Calu3 (cell line): ENCODE measurements at regions not wholly inside any gene's neighbourhood (a gene's known extent, or its start where the extent isn't known, plus 50 kb on each side); places are given as distances from the start of the nearest gene placed in this dataset.

Source experiments
- BruUV-seq: library from RNA; stranded (reverse); fragments of 400-500 nt; replicated peaks from 2 replicates; lab custom pipeline; 2021; lab: Mats Ljungman, UMichigan
- CTCF ChIA-PET: fragments of 300-600 bp; sonication (Branson Sonifier 250); formaldehyde crosslinking; loops from one replicate; lab custom pipeline; 2022; ENCODE audit warnings: antibody characterized with exemption; lab: Charles Lee
- DNase-seq: peaks from one replicate; pipeline ENCODE4 v3.0.0; 2022
- H3K27ac Mint-ChIP-seq: one replicate; pipeline ENCODE4 v1.8.0; 2022; ENCODE audit warnings: mixed read lengths; ENCODE audit not compliant: unreplicated experiment
- H3K27me3 Mint-ChIP-seq: one replicate; pipeline ENCODE4 v1.8.0; 2022; ENCODE audit warnings: mixed read lengths; ENCODE audit not compliant: unreplicated experiment
- H3K36me3 Mint-ChIP-seq: one replicate; pipeline ENCODE4 v1.8.0; 2022; ENCODE audit warnings: mild to moderate bottlenecking, moderate library complexity, mixed read lengths; ENCODE audit not compliant: insufficient read depth, unreplicated experiment
- H3K4me1 Mint-ChIP-seq: one replicate; pipeline ENCODE4 v1.8.0; 2022; ENCODE audit warnings: mild to moderate bottlenecking, low read depth, mixed read lengths; ENCODE audit not compliant: unreplicated experiment
- H3K4me3 Mint-ChIP-seq: one replicate; pipeline ENCODE4 v1.8.0; 2022; ENCODE audit warnings: mild to moderate bottlenecking, low read depth, moderate library complexity, mixed read lengths; ENCODE audit not compliant: unreplicated experiment
- H3K9me3 Mint-ChIP-seq: one replicate; pipeline ENCODE4 v1.8.0; 2022; ENCODE audit warnings: low read depth, mixed read lengths; ENCODE audit not compliant: unreplicated experiment
- CTCF ChIP-seq: fragments of 200-600 bp; IDR thresholded peaks from one replicate; pipeline ENCODE4 v1.8.0; 2022; ENCODE audit warnings: antibody characterized with exemption; ENCODE audit not compliant: unreplicated experiment
- intact Hi-C: fragments of 100-400 bp; cut with micrococcal nuclease; formaldehyde crosslinking; loops from one replicate; pipeline ENCODE4 v1.10.0; 2022; ENCODE audit not compliant: unreplicated experiment

GRCh38 chr14:66003082-66003730, 483.0 kb upstream of the CCDC196 start:
- no peaks in the 10 kb centered on the region for H3K4me1 Mint-ChIP-seq
- no peaks in the 10 kb centered on the region for H3K36me3 Mint-ChIP-seq
- intact Hi-C loops = no loop called here
- BruUV-seq = no TSS peak
- peaks cover 72% of the 10 kb centered on the region for H3K27me3 Mint-ChIP-seq
- no peak for TF ChIP-seq CTCF
- DNase-seq = no peak
- CTCF ChIA-PET = no interaction called here
- H3K27ac Mint-ChIP-seq = no peak overlapping the region
- peaks cover 4% of the 10 kb centered on the region for H3K9me3 Mint-ChIP-seq
- no peak overlapping the region for H3K4me3 Mint-ChIP-seq

- H3K27ac Mint-ChIP-seq = no peak overlapping the region
- no peak overlapping the region for H3K4me3 Mint-ChIP-seq
- H3K9me3 Mint-ChIP-seq = peaks cover 4% of the 10 kb centered on the region
- DNase-seq = no peak
- no TSS peak for BruUV-seq
- intact Hi-C loops = no loop called here
- no peaks in the 10 kb centered on the region for H3K36me3 Mint-ChIP-seq
- CTCF ChIA-PET = no interaction called here
- peaks cover 49% of the 10 kb centered on the region for H3K27me3 Mint-ChIP-seq
- no peak for TF ChIP-seq CTCF
- H3K4me1 Mint-ChIP-seq = no peaks in the 10 kb centered on the region
Measured at GRCh38 chr14:66005900-66006434, 480.2 kb upstream of the CCDC196 start.

DNA sequence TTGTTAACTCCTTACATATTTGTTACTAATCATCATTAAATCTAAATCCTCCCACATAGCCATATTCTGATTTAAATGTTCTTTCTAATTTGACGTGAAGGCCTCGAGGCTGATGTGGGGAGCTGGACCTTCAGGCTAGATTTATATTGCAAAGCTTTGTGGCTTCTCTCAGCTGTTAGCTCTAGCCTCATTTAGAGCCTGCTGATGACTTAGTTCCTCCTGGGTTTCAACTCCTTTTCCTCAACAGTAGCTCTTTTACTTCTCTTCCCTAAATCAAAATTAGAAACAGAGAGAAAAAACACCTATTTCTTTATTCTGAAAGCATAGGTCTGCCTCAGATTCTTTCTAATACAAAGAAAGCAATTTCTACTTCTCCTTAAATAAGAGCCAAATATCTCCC, 477.5 kb upstream of the CCDC196 start:
- CTCF ChIA-PET = interaction anchor here (0.6 kb wide), 1 partner anchor 704 kb away, joined by 3 read pairs; no protein-coding TSS in a partner anchor
- H3K9me3 Mint-ChIP-seq = no peaks in the 10 kb centered on the region
- H3K4me1 Mint-ChIP-seq = no peaks in the 10 kb centered on the region
- no TSS peak for BruUV-seq
- TF ChIP-seq CTCF = no peak
- H3K27me3 Mint-ChIP-seq = peaks cover 23% of the 10 kb centered on the region
- no peak overlapping the region for H3K27ac Mint-ChIP-seq
- intact Hi-C loops = no loop called here
- DNase-seq = no peak
- no peak overlapping the region for H3K4me3 Mint-ChIP-seq
- no peaks in the 10 kb centered on the region for H3K36me3 Mint-ChIP-seq

GRCh38 chr14:66009089-66009488, 477.1 kb upstream of the CCDC196 start:
- DNase-seq = no peak
- no peaks in the 10 kb centered on the region for H3K4me1 Mint-ChIP-seq
- CTCF ChIA-PET = interaction anchor here (0.6 kb wide), 1 partner anchor 705 kb away, joined by 3 read pairs; no protein-coding TSS in a partner anchor
- BruUV-seq = no TSS peak
- no peak for TF ChIP-seq CTCF
- H3K4me3 Mint-ChIP-seq = no peak overlapping the region
- H3K27ac Mint-ChIP-seq = no peak overlapping the region
- H3K27me3 Mint-ChIP-seq = peaks cover 18% of the 10 kb centered on the region
- intact Hi-C loops = no loop called here
- H3K36me3 Mint-ChIP-seq = no peaks in the 10 kb centered on the region
- H3K9me3 Mint-ChIP-seq = no peaks in the 10 kb centered on the region
